Transverse colon (tissue), 4 donors: ENCODE measurements at regions not wholly inside any gene's neighbourhood (a gene's known extent, or its start where the extent isn't known, plus 50 kb on each side); places are given as distances from the start of the nearest gene placed in this dataset.

Source experiments
- DNase-seq: peaks from one replicate; pipeline ENCODE4 v3.0.0-alpha.2; 2019
- H3K27ac ChIP-seq, 4 donors: fragments of 200-600 bp; sonication (generic); 2 replicates each; pipeline ENCODE4 v1.5.1; 2016 to 2018; ENCODE audit warnings: inconsistent platforms in 4 of 4
- H3K27me3 ChIP-seq: fragments of 200-600 bp; sonication (generic); 2 replicates; pipeline ENCODE4 v1.5.1; 2017; ENCODE audit warnings: inconsistent platforms
- H3K36me3 ChIP-seq, 4 donors: fragments of 200-600 bp; sonication (generic); 2 replicates each; pipeline ENCODE4 v1.5.1; 2017 to 2019; ENCODE audit warnings: inconsistent platforms in 4 of 4
- H3K4me1 ChIP-seq, 4 donors: fragments of 200-600 bp; sonication (generic); 2 replicates each; pipeline ENCODE4 v1.5.1; 2017 to 2020; ENCODE audit warnings: inconsistent platforms in 4 of 4
- H3K4me3 ChIP-seq, 4 donors: fragments of 200-600 bp; sonication (generic); 1 replicate in 1 of 4; 2 replicates in 3 of 4; pipeline versions ENCODE4 v1.5.1 to v1.6.1; 2017 to 2019; ENCODE audit warnings: inconsistent platforms in 4 of 4
- H3K9me3 ChIP-seq, 2 donors: fragments of 200-600 bp; sonication (generic); 2 replicates each; pipeline ENCODE4 v1.5.1; 2017 to 2019; ENCODE audit warnings: inconsistent platforms in 2 of 2
- CTCF ChIP-seq, 5 experiments: fragments of 200-600 bp in 3 of 5; fragments of 450-650 bp in 2 of 5; sonication (generic) in 3 of 5; IDR thresholded peaks; 1 replicate in 2 of 5; 2 replicates in 3 of 5; pipeline ENCODE4 v1.5.1; 2016 to 2017; ENCODE audit warnings: antibody characterized with exemption in 5 of 5, inconsistent platforms in 3 of 5, mild to moderate bottlenecking in 2 of 5, moderate library complexity in 1 of 5
- EP300 ChIP-seq: sonication (generic); formaldehyde crosslinking; IDR thresholded peaks from one replicate; pipeline ENCODE4 v1.6.1; 2017; ENCODE audit warnings: antibody characterized with exemption, low read depth
- POLR2A ChIP-seq: fragments of 450-650 bp; IDR thresholded peaks from one replicate; pipeline ENCODE4 v1.6.1; 2016; ENCODE audit warnings: antibody characterized with exemption, mild to moderate bottlenecking, moderate library complexity
- POLR2AphosphoS5 ChIP-seq, 3 donors: sonication (generic); formaldehyde crosslinking; IDR thresholded peaks; one replicate each; pipeline ENCODE4 v1.6.1; 2016; ENCODE audit warnings: antibody characterized with exemption in 3 of 3
- WGBS, 2 donors: methylation state at CpG; one replicate each; pipeline ENCODE4 v1.1.5; 2018; ENCODE audit warnings: low coverage in 1 of 2; 5-methylcytosine and 5-hydroxymethylcytosine counted together
- in situ Hi-C, 4 donors: fragments of 200-750 bp; cut with MboI; loops; one replicate each; pipeline versions ENCODE4 v1.15.0 to v1.15.1; 2017; ENCODE audit warnings: low sequenced_read_pairs in 3 of 4, low pct_ligation_motif_present in 1 of 4, low pct_unique_long_range_greater_than_20kb in 1 of 4
- intact Hi-C: fragments of 100-400 bp; cut with DNase I; formaldehyde crosslinking; loops from one replicate; pipeline ENCODE4 v1.15.1; 2023; ENCODE audit warnings: low total_unique reads

- Histone ChIP-seq H3K36me3 (no peaks in the 10 kb centered on the region), H3K27me3 (no peaks in the 10 kb centered on the region), H3K4me3 (no peak overlapping the region), H3K4me1 (no peaks in the 10 kb centered on the region), H3K9me3 (no peaks in the 10 kb centered on the region), H3K27ac (no peak overlapping the region)
- no peak for DNase-seq
- TF ChIP-seq CTCF (IDR thresholded peaks at IDR 0.05) (no peak), POLR2AphosphoS5 (IDR thresholded peaks at IDR 0.05) (no peak), EP300 (no peak), POLR2A (no peak)
- whole genome bisulfite sequencing, 2 donors: 82 to 90% methylated on average over 2 to 15 of the region's 15 CpGs
- intact Hi-C loops: loop anchor here (10.0 kb wide), 1 partner anchor 1125 kb away; no protein-coding TSS in a partner anchor
- in situ Hi-C loops: no loop called here
Observed at GRCh38 chr15:53389271-53390037, 370.0 kb downstream of the WDR72 start.

- Histone ChIP-seq H3K27me3 (no peaks in the 10 kb centered on the region), H3K9me3 (no peaks in the 10 kb centered on the region)
Observed at GRCh38 chr15:53384417-53384816, 375.0 kb downstream of the WDR72 start.

GRCh38 chr15:53378096-53378800, 381.2 kb downstream of the WDR72 start:
- in situ Hi-C loops (no loop called here), intact Hi-C loops (loop anchor here (10.0 kb wide), 1 partner anchor 273 kb away; no protein-coding TSS in a partner anchor)
- Histone ChIP-seq H3K27me3 (no peaks in the 10 kb centered on the region), H3K4me3 (no peak overlapping the region), H3K27ac (no peak overlapping the region), H3K9me3 (no peaks in the 10 kb centered on the region), H3K4me1 (no peaks in the 10 kb centered on the region), H3K36me3 (no peaks in the 10 kb centered on the region)
- no peak for DNase-seq
- TF ChIP-seq CTCF (IDR thresholded peaks at IDR 0.05) (no peak), EP300 (no peak), POLR2AphosphoS5 (IDR thresholded peaks at IDR 0.05) (no peak), POLR2A (no peak)
- WGBS, 2 donors: 62 to 70% methylated on average over 3 to 4 of the region's 4 CpGs

More at GRCh38 chr15:53384417-53384816, 375.0 kb downstream of the WDR72 start:
- TF ChIP-seq POLR2A (no peak), POLR2AphosphoS5 (IDR thresholded peaks at IDR 0.05) (no peak), CTCF (IDR thresholded peaks at IDR 0.05) (peak; percentile 24 to 37 (median 31)), EP300 (no peak)
- H3K4me1 ChIP-seq: no peaks in the 10 kb centered on the region
- in situ Hi-C loops (no loop called here), intact Hi-C loops (no loop called here)
- 25 to 48% methylated on average over 2 to 3 of the region's 3 CpGs for WGBS, 2 donors
- H3K4me3 ChIP-seq: no peak overlapping the region
- H3K36me3 ChIP-seq: no peaks in the 10 kb centered on the region
- no peak overlapping the region for H3K27ac ChIP-seq
- peak; percentile 23 for DNase-seq

- 91 to 100% methylated on average over 1 of the region's 1 CpG for WGBS, 2 donors
- intact Hi-C loops: no loop called here
- H3K9me3 ChIP-seq: peaks cover 0 to 14% of the 10 kb centered on the region in 2 donors
Observed at GRCh38 chr15:53367740-53368139, 391.7 kb downstream of the WDR72 start.

More at GRCh38 chr15:53367740-53368139, 391.7 kb downstream of the WDR72 start:
- Histone ChIP-seq H3K27ac (no peak overlapping the region), H3K36me3 (no peaks in the 10 kb centered on the region), H3K4me3 (no peak overlapping the region), H3K27me3 (no peaks in the 10 kb centered on the region), H3K4me1 (no peaks in the 10 kb centered on the region)
- DNase-seq: no peak
- in situ Hi-C loops: no loop called here
- TF ChIP-seq POLR2AphosphoS5 (IDR thresholded peaks at IDR 0.05) (no peak), EP300 (no peak), CTCF (IDR thresholded peaks at IDR 0.05) (no peak), POLR2A (no peak)
